Activated naive CD8-positive, alpha-beta T cell treated with anti-CD3 and anti-CD28 coated beads, Interleukin-2, amount 50 U/mL, for 24 hours (primary cell): ENCODE measurements at regions not wholly inside any gene's neighbourhood (a gene's known extent, or its start where the extent isn't known, plus 50 kb on each side); places are given as distances from the start of the nearest gene placed in this dataset.

Experiments
- ATAC-seq: fragments of 150-1000 bp; cut with Tn5 transposase; one replicate; pipeline ENCODE4 v1.10.0; 2021
- DNase-seq: peaks from one replicate; pipeline ENCODE4 v3.0.0; 2021
- H3K27ac Mint-ChIP-seq: one replicate; pipeline ENCODE4 v1.8.0; 2021; ENCODE audit warnings: mild to moderate bottlenecking, mixed read lengths
- H3K27me3 Mint-ChIP-seq: one replicate; pipeline ENCODE4 v1.8.0; 2021; ENCODE audit warnings: mixed read lengths
- H3K36me3 Mint-ChIP-seq: one replicate; pipeline ENCODE4 v1.8.0; 2021; ENCODE audit warnings: low read depth, mixed read lengths
- H3K4me1 Mint-ChIP-seq: one replicate; pipeline ENCODE4 v1.8.0; 2021; ENCODE audit warnings: mixed read lengths
- H3K4me3 Mint-ChIP-seq: one replicate; pipeline ENCODE4 v1.8.0; 2021; ENCODE audit warnings: mild to moderate bottlenecking, moderate library complexity, mixed read lengths
- H3K9me3 Mint-ChIP-seq: one replicate; pipeline ENCODE4 v1.8.0; 2021; ENCODE audit warnings: mixed read lengths

DNA sequence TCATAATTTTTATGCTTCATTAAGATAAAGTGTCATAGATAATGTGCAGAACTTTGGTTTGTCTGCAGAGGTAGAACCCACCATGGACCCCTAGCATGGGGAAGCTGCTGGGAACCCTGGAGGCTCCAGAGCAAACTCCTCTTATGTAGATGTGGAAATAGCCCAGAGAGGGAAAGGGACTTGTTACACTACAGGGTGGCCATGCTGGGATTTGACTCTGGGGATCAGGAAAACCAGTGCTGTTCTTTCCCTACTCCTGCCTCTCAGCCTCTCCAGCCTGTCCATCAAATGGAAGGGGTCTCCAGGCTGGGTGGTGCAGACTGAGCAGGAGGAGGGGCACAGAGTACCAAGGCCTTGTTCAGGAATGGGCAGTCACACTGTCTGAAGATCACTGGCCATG, 54.2 kb downstream of the MSX1 start:
- Mint-ChIP-seq H3K27ac (no peak overlapping the region), H3K9me3 (peaks cover 11% of the 10 kb centered on the region), H3K27me3 (peaks cover 3% of the 10 kb centered on the region), H3K4me3 (no peak overlapping the region), H3K36me3 (no peaks in the 10 kb centered on the region), H3K4me1 (no peaks in the 10 kb centered on the region)
- no peak for ATAC-seq
- DNase-seq = no peak

DNA sequence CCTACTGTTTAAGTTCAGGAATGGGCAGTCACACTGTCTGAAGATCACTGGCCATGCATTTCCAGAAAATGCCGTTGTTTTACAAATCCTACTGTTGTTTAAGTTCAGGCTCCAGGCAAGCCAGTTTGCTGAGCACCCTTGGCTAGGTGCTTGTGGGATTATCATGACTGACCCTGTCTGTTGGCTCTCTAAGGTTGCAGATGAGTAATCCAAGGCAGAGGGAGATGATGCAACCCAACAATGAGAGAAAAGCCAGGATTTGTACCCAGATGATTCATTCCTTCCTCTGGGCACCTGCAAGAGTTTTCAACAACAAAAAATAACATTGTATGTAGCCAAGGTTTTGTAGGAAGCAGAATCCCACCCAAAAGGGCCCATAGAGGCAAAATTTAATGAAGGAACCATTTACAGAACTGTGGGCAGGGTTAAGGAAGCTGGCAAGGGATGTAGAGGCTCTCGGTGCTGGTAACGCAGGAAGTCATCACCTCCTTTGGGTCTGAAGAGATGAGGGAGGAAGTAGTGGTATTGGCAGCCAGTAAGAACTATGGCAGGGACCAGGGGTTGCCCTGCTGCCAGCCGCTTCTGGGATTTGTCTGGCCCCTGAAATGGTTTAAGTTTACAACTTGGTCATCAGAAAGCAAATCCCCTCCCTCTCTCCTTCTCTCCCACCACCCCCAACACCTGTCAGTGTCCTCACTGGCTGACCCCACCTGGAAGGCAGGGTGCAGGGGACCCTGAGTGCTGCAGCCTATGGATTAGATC, 54.8 kb downstream of the MSX1 start:
- ATAC-seq = no peak
- peaks cover 3% of the 10 kb centered on the region for H3K27me3 Mint-ChIP-seq
- H3K4me3 Mint-ChIP-seq = no peak overlapping the region
- no peak for DNase-seq
- no peaks in the 10 kb centered on the region for H3K4me1 Mint-ChIP-seq
- H3K27ac Mint-ChIP-seq = no peak overlapping the region
- H3K36me3 Mint-ChIP-seq = no peaks in the 10 kb centered on the region
- peaks cover 11% of the 10 kb centered on the region for H3K9me3 Mint-ChIP-seq

DNA sequence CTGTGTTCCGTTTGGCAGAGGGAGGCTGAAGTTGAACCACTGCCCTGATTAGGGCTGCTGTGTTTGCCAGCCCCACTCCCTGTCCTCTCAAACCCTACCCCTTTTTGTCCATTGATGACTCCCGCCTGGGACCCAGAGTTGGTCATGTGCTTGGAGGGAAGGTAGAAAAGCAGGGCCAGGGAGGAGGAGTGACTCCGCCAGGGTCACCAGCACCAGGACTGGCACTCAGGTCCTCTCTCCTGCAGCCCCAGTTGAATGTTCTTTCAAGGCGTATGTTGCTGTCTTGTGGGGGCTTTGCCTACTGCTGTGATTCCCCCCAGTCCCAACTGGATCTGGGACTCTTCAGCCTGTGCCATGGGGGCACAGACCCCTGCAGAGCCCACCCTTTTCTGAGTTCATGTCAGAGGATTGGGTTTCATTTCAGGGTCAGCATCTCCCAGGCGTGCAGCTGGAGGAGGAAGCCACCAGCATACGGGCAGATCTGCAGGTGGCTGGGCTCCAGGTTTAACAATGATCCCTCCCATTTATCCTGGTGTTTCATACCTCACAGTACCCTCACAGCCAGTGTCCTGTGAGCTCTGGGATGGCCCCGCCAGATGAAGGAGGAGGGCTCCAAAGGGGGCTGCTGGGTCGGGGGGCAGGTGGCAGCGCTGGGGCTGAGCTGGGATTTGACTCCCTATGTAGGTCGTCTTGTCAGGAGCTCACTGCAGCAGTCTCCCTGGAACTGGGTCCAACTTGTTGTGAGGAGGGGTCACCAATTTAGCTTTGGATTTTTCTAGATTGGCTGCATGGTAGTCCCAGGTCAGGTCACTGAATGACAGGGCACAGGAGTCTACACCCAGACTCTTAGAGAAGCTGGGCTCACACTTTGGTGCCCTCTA, 55.7 kb downstream of the MSX1 start:
- no peaks in the 10 kb centered on the region for H3K36me3 Mint-ChIP-seq
- no peak overlapping the region for H3K27ac Mint-ChIP-seq
- DNase-seq (no peak), ATAC-seq (no peak)
- H3K9me3 Mint-ChIP-seq = peaks cover 11% of the 10 kb centered on the region
- H3K4me3 Mint-ChIP-seq = no peak overlapping the region
- H3K4me1 Mint-ChIP-seq = no peaks in the 10 kb centered on the region
- peaks cover 3% of the 10 kb centered on the region for H3K27me3 Mint-ChIP-seq

GRCh38 chr4:4918067-4918466, 58.6 kb downstream of the MSX1 start:
- H3K4me1 Mint-ChIP-seq = peaks cover 14% of the 10 kb centered on the region
- H3K9me3 Mint-ChIP-seq = peaks cover 11% of the 10 kb centered on the region
- no peaks in the 10 kb centered on the region for H3K36me3 Mint-ChIP-seq
- DNase-seq = no peak
- ATAC-seq = no peak
- peaks cover 3% of the 10 kb centered on the region for H3K27me3 Mint-ChIP-seq
- no peak overlapping the region for H3K27ac Mint-ChIP-seq
- H3K4me3 Mint-ChIP-seq = no peak overlapping the region

GRCh38 chr4:4919927-4920326, 60.5 kb downstream of the MSX1 start:
- peaks cover 22% of the 10 kb centered on the region for H3K4me1 Mint-ChIP-seq
- no peak overlapping the region for H3K27ac Mint-ChIP-seq
- no peak overlapping the region for H3K4me3 Mint-ChIP-seq
- ATAC-seq (no peak), DNase-seq (no peak)
- H3K36me3 Mint-ChIP-seq = no peaks in the 10 kb centered on the region
- no peaks in the 10 kb centered on the region for H3K27me3 Mint-ChIP-seq
- H3K9me3 Mint-ChIP-seq = peaks cover 11% of the 10 kb centered on the region

DNA sequence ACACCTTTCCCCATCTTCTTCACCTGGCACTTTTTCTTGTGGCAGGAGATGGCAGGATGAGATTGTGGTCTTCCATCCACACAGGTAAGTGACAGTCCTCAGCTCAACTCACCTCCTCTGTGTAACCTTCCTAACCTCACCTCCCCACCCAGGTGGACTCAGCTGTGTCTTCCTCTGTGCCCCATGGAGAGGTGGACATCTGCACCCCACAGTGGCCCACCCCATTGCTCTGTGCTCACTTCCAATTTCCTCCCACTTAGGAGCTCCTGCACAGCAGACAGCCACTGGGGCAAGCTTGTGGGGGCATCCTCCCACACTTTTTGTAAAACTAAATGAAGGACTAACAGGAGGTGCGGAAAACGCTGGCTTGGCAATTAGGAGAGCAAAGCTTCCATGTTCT, 61.6 kb downstream of the MSX1 start:
- no peak for ATAC-seq
- H3K4me1 Mint-ChIP-seq = peaks cover 22% of the 10 kb centered on the region
- no peaks in the 10 kb centered on the region for H3K27me3 Mint-ChIP-seq
- H3K9me3 Mint-ChIP-seq = peaks cover 11% of the 10 kb centered on the region
- H3K36me3 Mint-ChIP-seq = no peaks in the 10 kb centered on the region
- no peak overlapping the region for H3K27ac Mint-ChIP-seq
- H3K4me3 Mint-ChIP-seq = no peak overlapping the region
- DNase-seq = no peak

DNA sequence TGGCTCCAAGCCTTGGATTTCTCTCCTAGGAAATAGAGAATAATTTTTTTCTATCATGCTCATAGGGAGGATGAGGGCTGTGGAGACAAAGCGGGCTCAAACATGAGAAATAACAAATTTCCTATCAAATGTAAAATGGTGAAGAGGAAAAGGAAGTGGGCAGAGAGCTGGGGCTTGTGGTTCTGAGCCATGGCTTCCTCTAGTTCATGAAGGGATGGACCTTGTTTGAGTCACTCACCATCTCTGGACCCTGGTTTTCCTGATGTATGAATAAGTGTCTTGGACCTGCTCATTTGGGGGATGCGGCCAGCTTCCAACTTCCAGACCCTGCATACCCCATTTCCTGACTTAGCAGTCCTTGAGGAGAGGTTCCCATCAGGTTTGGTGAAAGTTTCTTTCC, 63.0 kb downstream of the MSX1 start:
- peaks cover 4% of the 10 kb centered on the region for H3K36me3 Mint-ChIP-seq
- ATAC-seq = no peak
- peaks cover 8% of the 10 kb centered on the region for H3K9me3 Mint-ChIP-seq
- H3K27me3 Mint-ChIP-seq = no peaks in the 10 kb centered on the region
- H3K27ac Mint-ChIP-seq = peak overlapping the region; percentile 41
- DNase-seq = no peak
- no peak overlapping the region for H3K4me3 Mint-ChIP-seq
- H3K4me1 Mint-ChIP-seq = peaks cover 22% of the 10 kb centered on the region

GRCh38 chr4:4923201-4923600, 63.7 kb downstream of the MSX1 start:
- H3K4me1 Mint-ChIP-seq = peaks cover 22% of the 10 kb centered on the region
- H3K4me3 Mint-ChIP-seq = no peak overlapping the region
- ATAC-seq (peak; percentile 89), DNase-seq (peak; percentile 12)
- peak overlapping the region; percentile 55 for H3K27ac Mint-ChIP-seq
- H3K27me3 Mint-ChIP-seq = no peaks in the 10 kb centered on the region
- H3K36me3 Mint-ChIP-seq = peaks cover 4% of the 10 kb centered on the region
- H3K9me3 Mint-ChIP-seq = peaks cover under 1% of the 10 kb centered on the region

DNA sequence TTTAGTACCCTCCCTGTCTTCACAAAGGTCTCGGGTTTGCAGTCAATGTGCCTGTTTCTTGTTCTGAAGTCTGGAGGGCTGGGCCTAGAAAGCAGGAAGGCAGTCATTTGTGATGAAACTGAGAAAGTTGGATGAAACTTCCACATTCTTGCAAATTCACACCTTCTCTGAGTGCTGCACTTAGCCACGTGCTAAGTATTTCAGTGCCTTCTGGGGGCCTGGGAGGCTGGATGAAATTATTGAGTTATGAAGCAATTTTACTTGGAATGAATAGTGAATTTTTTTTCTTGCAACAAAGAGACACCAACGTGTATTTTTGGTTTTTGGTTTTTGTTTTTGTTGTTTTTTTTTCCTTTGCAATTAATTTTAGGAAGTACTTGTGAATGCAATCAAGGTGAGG, 71.2 kb downstream of the MSX1 start:
- Mint-ChIP-seq H3K27me3 (no peaks in the 10 kb centered on the region), H3K4me3 (no peak overlapping the region), H3K27ac (no peak overlapping the region), H3K36me3 (peaks cover 4% of the 10 kb centered on the region), H3K4me1 (peaks cover 6% of the 10 kb centered on the region), H3K9me3 (no peaks in the 10 kb centered on the region)
- ATAC-seq (no peak), DNase-seq (no peak)

DNA sequence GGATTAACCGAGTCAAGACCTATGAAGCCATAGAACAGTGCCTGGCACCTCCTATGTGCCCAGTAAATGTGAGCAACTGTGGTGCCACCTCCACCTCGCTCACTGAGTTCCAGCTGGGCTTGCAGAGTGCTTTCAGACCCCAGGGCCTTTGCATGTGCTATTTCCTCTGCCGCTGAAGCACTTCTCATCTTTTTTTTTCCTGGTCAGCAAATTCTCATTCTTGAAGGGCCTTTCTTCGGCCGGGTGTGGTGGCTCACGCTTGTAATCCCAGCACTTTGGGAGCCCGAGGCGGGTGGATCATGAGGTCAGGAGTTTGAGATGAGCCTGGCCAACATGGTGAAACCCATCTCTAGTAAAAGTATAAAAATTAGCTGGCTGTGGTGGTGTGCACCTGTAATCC, 76.5 kb downstream of the MSX1 start:
- H3K27me3 Mint-ChIP-seq = no peaks in the 10 kb centered on the region
- no peak overlapping the region for H3K27ac Mint-ChIP-seq
- H3K9me3 Mint-ChIP-seq = no peaks in the 10 kb centered on the region
- H3K36me3 Mint-ChIP-seq = no peaks in the 10 kb centered on the region
- no peak overlapping the region for H3K4me3 Mint-ChIP-seq
- DNase-seq = no peak
- ATAC-seq = no peak
- H3K4me1 Mint-ChIP-seq = no peaks in the 10 kb centered on the region

- no peaks in the 10 kb centered on the region for H3K27me3 Mint-ChIP-seq
- H3K4me1 Mint-ChIP-seq = peaks cover 8% of the 10 kb centered on the region
- no peaks in the 10 kb centered on the region for H3K36me3 Mint-ChIP-seq
- no peaks in the 10 kb centered on the region for H3K9me3 Mint-ChIP-seq
- ATAC-seq (no peak), DNase-seq (no peak)
- no peak overlapping the region for H3K4me3 Mint-ChIP-seq
- H3K27ac Mint-ChIP-seq = no peak overlapping the region
Observed at GRCh38 chr4:4937926-4938325, 78.5 kb downstream of the MSX1 start.

- Mint-ChIP-seq H3K9me3 (peaks cover 11% of the 10 kb centered on the region), H3K4me3 (no peak overlapping the region), H3K36me3 (no peaks in the 10 kb centered on the region), H3K27me3 (no peaks in the 10 kb centered on the region), H3K27ac (no peak overlapping the region), H3K4me1 (peaks cover 32% of the 10 kb centered on the region)
- DNase-seq = no peak
- no peak for ATAC-seq
Observed at GRCh38 chr4:4941751-4942150, 77.5 kb downstream of the CYTL1 start.

DNA sequence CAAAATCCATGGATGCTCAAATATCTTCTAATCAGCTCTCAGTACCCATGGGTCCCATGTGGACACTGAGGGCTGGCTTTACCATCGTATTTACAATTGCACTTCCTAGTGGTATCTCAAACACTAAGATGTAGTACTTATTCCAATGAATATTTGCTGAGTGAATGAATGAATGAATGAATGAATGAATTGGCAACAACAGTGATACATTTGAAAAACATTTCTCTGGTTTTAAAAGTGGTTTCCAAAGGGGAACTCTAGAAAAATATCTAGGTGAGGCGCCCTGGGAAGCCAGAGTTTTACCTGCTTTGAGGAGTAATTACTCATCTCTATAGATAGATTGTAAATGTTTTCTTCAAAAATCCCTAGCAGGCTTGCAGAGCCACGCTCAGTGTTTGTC, 76.6 kb downstream of the CYTL1 start:
- DNase-seq (no peak), ATAC-seq (no peak)
- peaks cover 11% of the 10 kb centered on the region for H3K9me3 Mint-ChIP-seq
- H3K4me1 Mint-ChIP-seq = peaks cover 32% of the 10 kb centered on the region
- no peaks in the 10 kb centered on the region for H3K36me3 Mint-ChIP-seq
- no peak overlapping the region for H3K27ac Mint-ChIP-seq
- no peak overlapping the region for H3K4me3 Mint-ChIP-seq
- H3K27me3 Mint-ChIP-seq = no peaks in the 10 kb centered on the region

DNA sequence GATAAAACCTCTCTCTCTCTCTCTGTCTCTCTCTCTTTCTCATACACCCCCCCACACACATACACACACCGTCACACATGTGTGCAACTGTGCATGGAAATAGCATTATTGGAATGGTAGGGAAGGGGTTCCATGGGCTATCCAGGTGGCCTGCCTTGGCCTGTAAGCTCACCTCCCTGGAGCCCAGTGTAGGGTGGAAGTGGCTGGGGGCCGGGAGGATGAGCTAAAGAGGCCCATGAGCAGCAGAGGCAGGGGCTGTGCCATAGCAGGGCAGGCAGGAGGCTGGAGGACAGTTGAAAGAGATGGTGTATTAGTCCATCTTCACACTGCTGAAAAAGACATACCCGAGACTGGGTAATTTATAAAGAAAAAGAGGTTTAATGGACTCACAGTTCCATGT, 74.2 kb downstream of the CYTL1 start:
- Mint-ChIP-seq H3K4me3 (no peak overlapping the region), H3K27me3 (no peaks in the 10 kb centered on the region), H3K27ac (no peak overlapping the region), H3K36me3 (no peaks in the 10 kb centered on the region), H3K4me1 (peaks cover 32% of the 10 kb centered on the region), H3K9me3 (peaks cover 11% of the 10 kb centered on the region)
- DNase-seq (no peak), ATAC-seq (no peak)

DNA sequence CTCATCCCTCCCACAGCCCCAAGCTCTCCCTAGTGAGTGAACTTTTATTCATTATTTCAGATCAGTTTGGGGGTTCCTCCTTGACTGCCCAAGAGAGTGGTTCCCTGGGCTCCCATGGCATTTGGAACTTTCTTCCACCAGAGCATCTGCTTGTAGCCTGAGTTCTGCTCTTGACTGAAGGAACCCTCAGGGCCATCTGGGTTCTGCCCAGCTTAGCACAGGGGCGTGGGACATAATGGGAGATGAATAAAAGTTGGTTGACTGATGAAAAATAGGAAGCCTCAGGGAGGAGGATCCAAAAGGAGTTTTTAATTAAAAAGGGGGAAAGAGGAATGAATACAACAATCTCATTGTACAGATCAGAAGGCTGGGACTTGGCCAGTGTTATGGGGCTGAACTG, 73.4 kb downstream of the CYTL1 start:
- no peak overlapping the region for H3K4me3 Mint-ChIP-seq
- H3K4me1 Mint-ChIP-seq = peaks cover 32% of the 10 kb centered on the region
- H3K9me3 Mint-ChIP-seq = peaks cover 11% of the 10 kb centered on the region
- DNase-seq (no peak), ATAC-seq (no peak)
- H3K27ac Mint-ChIP-seq = no peak overlapping the region
- no peaks in the 10 kb centered on the region for H3K27me3 Mint-ChIP-seq
- H3K36me3 Mint-ChIP-seq = no peaks in the 10 kb centered on the region
